SJCRH30 (cell line): ENCODE measurements at regions not wholly inside any gene's neighbourhood (a gene's known extent, or its start where the extent isn't known, plus 50 kb on each side); places are given as distances from the start of the nearest gene placed in this dataset.

Source experiments
- DNase-seq, 2 experiments: peaks; one replicate each; pipeline ENCODE4 v3.0.0-alpha.2; 2015 to 2020
- H3K27ac ChIP-seq: fragments of 250-450 bp; sonication (Bioruptor Pico); 2 replicates; pipeline ENCODE4 v1.5.1; 2020; ENCODE audit warnings: mild to moderate bottlenecking, moderate library complexity
- H3K27me3 ChIP-seq: fragments of 250-450 bp; sonication (Bioruptor Pico); 2 replicates; pipeline ENCODE4 v1.5.1; 2020; ENCODE audit warnings: mild to moderate bottlenecking, moderate library complexity
- H3K36me3 ChIP-seq: fragments of 250-450 bp; sonication (Bioruptor Pico); 2 replicates; pipeline ENCODE4 v1.5.1; 2020; ENCODE audit warnings: mild to moderate bottlenecking, moderate library complexity
- H3K4me1 ChIP-seq: fragments of 250-450 bp; sonication (Bioruptor Pico); 2 replicates; pipeline ENCODE4 v1.5.1; 2020; ENCODE audit warnings: mild to moderate bottlenecking, moderate library complexity
- H3K4me3 ChIP-seq: fragments of 250-450 bp; sonication (Bioruptor Pico); 2 replicates; pipeline ENCODE4 v1.5.1; 2020; ENCODE audit warnings: mild to moderate bottlenecking, moderate library complexity
- H3K9me3 ChIP-seq: fragments of 250-450 bp; sonication (Bioruptor Pico); replicated peaks from 2 replicates; pipeline ENCODE4 v1.5.1; 2020; ENCODE audit warnings: mild to moderate bottlenecking, moderate library complexity

GRCh38 chr11:70655816-70656215, 257.5 kb downstream of the CTTN start:
- no peak for DNase-seq
- H3K9me3 ChIP-seq: no peaks in the 10 kb centered on the region

GRCh38 chr11:70656252-70656651, 257.9 kb downstream of the CTTN start:
- DNase-seq: no peak
- Histone ChIP-seq H3K9me3 (no peaks in the 10 kb centered on the region), H3K27me3 (no peaks in the 10 kb centered on the region), H3K4me1 (no peaks in the 10 kb centered on the region), H3K4me3 (no peak overlapping the region), H3K27ac (no peak overlapping the region), H3K36me3 (no peaks in the 10 kb centered on the region)

More at GRCh38 chr11:70655816-70656215, 257.5 kb downstream of the CTTN start:
- Histone ChIP-seq H3K4me3 (no peak overlapping the region), H3K36me3 (no peaks in the 10 kb centered on the region), H3K27me3 (no peaks in the 10 kb centered on the region), H3K4me1 (no peaks in the 10 kb centered on the region), H3K27ac (no peak overlapping the region)

GRCh38 chr11:70660059-70660888, 261.9 kb downstream of the CTTN start:
- Histone ChIP-seq H3K27me3 (no peaks in the 10 kb centered on the region; the same call in 1 of the 2 replicates), H3K27ac (no peak overlapping the region), H3K36me3 (no peaks in the 10 kb centered on the region), H3K9me3 (no peaks in the 10 kb centered on the region), H3K4me1 (no peaks in the 10 kb centered on the region), H3K4me3 (no peak overlapping the region)
- no peak for DNase-seq

DNA sequence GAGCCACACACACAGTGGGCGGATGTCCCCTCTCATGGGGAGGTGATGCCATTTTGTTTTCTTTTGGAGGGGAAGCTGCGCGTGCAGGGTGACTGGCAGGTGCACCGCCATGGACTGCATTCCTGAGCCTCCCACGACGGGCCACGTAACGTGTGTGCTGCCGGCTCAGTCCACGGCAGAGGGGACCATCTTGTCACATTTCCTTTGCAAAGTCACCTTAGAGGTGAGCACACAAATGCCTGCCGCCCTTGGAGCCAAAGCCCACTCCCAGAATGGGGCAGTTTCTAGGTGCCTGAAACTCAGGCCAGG, 262.5 kb downstream of the CTTN start:
- Histone ChIP-seq H3K36me3 (no peaks in the 10 kb centered on the region), H3K9me3 (no peaks in the 10 kb centered on the region), H3K4me1 (no peaks in the 10 kb centered on the region), H3K27ac (no peak overlapping the region), H3K27me3 (no peaks in the 10 kb centered on the region; the same call in 1 of the 2 replicates), H3K4me3 (no peak overlapping the region)
- no peak for DNase-seq

GRCh38 chr11:70661761-70662501, 263.6 kb downstream of the CTTN start:
- DNase-seq: no peak
- H3K36me3 ChIP-seq: no peaks in the 10 kb centered on the region
- H3K27me3 ChIP-seq: no peaks in the 10 kb centered on the region; the same call in 1 of the 2 replicates
- H3K27ac ChIP-seq: no peak overlapping the region
- H3K4me1 ChIP-seq: no peaks in the 10 kb centered on the region
- H3K4me3 ChIP-seq: no peak overlapping the region
- H3K9me3 ChIP-seq: no peaks in the 10 kb centered on the region

- Histone ChIP-seq H3K27me3 (no peaks in the 10 kb centered on the region; the same call in 1 of the 2 replicates), H3K27ac (no peak overlapping the region), H3K9me3 (no peaks in the 10 kb centered on the region), H3K4me1 (no peaks in the 10 kb centered on the region), H3K4me3 (no peak overlapping the region), H3K36me3 (no peaks in the 10 kb centered on the region)
- DNase-seq: no peak
These were observed 264.4 kb downstream of the CTTN start for GRCh38 chr11:70662691-70663098.

GRCh38 chr11:70663815-70664214, 265.5 kb downstream of the CTTN start:
- Histone ChIP-seq H3K4me1 (no peaks in the 10 kb centered on the region), H3K27ac (no peak overlapping the region), H3K36me3 (no peaks in the 10 kb centered on the region), H3K4me3 (no peak overlapping the region), H3K27me3 (no peaks in the 10 kb centered on the region; the same call in 1 of the 2 replicates), H3K9me3 (no peaks in the 10 kb centered on the region)
- DNase-seq: no peak

- peaks cover 5% of the 10 kb centered on the region; the same call in 1 of the 2 replicates for H3K4me1 ChIP-seq
- no peaks in the 10 kb centered on the region for H3K36me3 ChIP-seq
- H3K9me3 ChIP-seq: no peaks in the 10 kb centered on the region
- DNase-seq: no peak
- H3K27me3 ChIP-seq: no peaks in the 10 kb centered on the region; the same call in 1 of the 2 replicates
- H3K27ac ChIP-seq: no peak overlapping the region
- H3K4me3 ChIP-seq: no peak overlapping the region
These were observed 268.0 kb downstream of the CTTN start for GRCh38 chr11:70666311-70666710.

GRCh38 chr11:70667767-70668166, 269.4 kb downstream of the CTTN start:
- Histone ChIP-seq H3K9me3 (no peaks in the 10 kb centered on the region), H3K36me3 (no peaks in the 10 kb centered on the region), H3K4me3 (no peak overlapping the region), H3K27ac (no peak overlapping the region), H3K4me1 (peaks cover 5% of the 10 kb centered on the region; the same call in 1 of the 2 replicates), H3K27me3 (no peaks in the 10 kb centered on the region)
- DNase-seq: no peak

DNA sequence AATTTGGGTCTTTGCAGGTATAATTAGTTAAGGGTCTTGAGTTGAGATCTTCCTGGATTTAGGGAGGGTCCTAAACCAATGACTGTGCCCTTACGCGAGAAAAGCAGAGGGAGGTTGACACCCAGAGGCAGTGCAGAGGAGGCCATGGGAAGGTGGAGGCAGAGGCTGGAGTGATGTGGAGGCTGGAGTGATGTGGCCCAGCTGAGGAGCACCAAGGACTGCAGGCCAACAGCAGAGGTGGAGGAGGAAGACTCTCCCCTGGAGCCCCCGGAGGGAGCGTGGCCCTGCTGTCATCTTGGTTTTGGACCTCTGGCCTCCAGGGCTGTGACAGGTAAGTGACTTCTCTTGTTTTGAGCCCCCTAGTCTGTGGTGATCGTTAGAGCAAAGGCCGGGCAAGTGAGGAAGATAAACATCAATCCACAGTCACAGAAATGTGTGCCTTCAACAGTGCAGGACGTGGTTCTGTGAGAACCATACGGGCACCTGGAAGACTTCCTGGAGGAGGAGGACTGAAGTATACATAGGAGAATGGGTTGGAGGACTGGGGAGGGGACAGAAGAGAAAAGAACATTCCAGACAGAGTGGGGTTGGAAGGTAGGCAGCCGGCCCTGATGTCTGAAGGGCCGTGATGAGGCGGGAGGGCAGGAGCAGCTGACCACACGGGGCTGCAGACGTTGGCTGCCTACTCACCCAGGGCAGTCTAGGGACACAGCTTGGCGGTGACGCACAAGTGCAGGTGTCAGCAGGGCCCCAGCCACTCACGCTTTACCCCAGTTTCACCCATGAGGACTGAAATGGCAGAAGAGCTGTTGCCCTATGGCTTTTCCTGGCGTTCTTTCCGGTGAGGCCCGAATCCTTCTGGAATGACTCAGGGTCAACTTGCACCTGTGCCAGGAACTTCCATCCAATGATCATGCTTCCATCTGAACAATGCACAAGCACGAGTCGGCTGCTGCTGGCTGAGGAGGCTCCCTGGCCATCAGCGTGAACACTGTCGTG, 270.2 kb downstream of the CTTN start:
- H3K9me3 ChIP-seq: no peaks in the 10 kb centered on the region
- peak; percentile 25 to 47 for DNase-seq

DNA sequence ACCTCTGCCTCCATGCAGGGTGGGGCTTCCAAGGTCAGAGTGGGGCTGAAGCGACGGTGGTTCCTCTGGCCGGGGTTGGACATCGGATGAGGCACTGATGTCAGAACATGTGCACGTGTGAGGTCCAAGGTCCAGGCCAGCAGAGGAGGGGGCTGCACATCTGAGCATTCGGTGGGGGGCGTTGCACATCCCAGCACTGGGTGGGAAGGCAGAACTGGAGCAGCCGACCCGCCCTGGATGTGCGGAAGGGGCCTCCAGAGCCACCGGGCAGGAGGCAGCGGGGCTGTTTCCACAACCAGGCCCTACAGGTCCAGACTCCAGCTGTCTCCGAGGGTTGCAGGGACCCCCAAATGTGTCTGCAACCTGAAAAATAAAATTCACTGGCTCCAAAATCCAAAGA, 271.0 kb downstream of the CTTN start:
- H3K9me3 ChIP-seq: no peaks in the 10 kb centered on the region
- DNase-seq: no peak
- no peak overlapping the region for H3K27ac ChIP-seq
- H3K27me3 ChIP-seq: no peaks in the 10 kb centered on the region
- H3K4me1 ChIP-seq: peaks cover 5% of the 10 kb centered on the region; the same call in 1 of the 2 replicates
- H3K4me3 ChIP-seq: no peak overlapping the region
- H3K36me3 ChIP-seq: no peaks in the 10 kb centered on the region

More for the DNA sequence above, 270.2 kb downstream of the CTTN start:
- peaks cover 5% of the 10 kb centered on the region; the same call in 1 of the 2 replicates for H3K4me1 ChIP-seq
- no peak overlapping the region for H3K4me3 ChIP-seq
- no peak overlapping the region for H3K27ac ChIP-seq
- H3K36me3 ChIP-seq: no peaks in the 10 kb centered on the region
- H3K27me3 ChIP-seq: no peaks in the 10 kb centered on the region

DNA sequence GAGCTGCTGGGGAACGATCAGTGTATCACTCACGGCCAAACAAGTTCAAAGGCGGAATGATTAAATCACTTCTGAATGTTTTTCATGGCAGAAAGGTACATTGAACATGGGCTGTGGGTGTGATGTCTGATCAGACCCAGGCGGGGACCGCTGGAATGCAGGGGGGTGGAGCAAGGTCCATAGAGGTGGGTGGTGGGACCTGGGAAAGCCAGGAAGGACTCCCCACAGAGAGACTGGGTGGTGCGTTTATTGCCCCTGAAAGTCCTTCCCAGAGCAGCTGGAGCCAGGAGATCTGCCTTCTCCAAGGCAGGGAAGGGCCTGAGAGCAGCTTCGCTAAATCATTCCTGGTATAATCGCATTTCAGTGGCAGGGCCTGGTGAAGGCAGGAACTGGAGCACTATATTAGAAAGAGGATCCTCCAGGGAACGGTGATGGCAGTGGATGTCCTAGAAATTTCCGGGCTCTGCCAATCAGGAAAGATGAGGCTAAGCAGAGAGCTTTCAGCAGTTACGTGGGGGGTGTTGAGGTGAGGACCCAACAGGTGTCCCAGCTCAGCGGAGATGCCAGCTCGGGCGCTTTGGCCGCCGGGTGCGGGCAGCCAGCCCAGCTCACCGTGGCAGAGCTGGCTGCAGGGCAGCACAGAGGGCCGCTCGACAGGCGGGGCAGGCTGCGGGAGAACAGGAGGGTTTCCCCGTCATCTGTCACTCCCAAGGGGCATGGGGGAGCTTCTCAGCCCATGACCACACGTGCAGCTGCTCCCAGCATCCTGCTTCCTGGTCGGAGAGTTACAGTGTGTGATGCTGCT, 271.7 kb downstream of the CTTN start:
- Histone ChIP-seq H3K9me3 (no peaks in the 10 kb centered on the region), H3K27me3 (no peaks in the 10 kb centered on the region), H3K4me3 (no peak overlapping the region), H3K27ac (peak overlapping the region; percentile 29; the same call in 1 of the 2 replicates), H3K4me1 (peaks cover 5% of the 10 kb centered on the region; the same call in 1 of the 2 replicates), H3K36me3 (no peaks in the 10 kb centered on the region)
- peak; percentile 56 to 65 for DNase-seq

DNA sequence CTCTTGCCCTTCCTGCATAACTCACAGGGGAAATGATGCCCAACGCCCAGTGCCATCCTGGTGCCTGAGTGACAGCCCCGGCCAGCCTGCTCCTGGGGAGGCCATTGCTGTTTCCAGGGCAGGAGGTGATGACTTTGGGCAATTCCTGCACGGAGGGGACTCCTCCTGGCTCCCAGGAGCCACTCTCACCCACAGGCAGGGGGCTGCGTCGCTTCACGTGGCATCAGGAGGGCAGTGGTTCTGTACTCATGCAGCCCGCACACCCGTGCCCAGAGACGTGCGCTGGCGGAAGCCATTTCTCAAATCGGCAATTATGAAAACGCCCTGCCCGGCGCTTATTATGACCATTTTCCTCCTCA, 272.3 kb downstream of the CTTN start:
- peaks cover 5% of the 10 kb centered on the region; the same call in 1 of the 2 replicates for H3K4me1 ChIP-seq
- no peaks in the 10 kb centered on the region for H3K9me3 ChIP-seq

DNA sequence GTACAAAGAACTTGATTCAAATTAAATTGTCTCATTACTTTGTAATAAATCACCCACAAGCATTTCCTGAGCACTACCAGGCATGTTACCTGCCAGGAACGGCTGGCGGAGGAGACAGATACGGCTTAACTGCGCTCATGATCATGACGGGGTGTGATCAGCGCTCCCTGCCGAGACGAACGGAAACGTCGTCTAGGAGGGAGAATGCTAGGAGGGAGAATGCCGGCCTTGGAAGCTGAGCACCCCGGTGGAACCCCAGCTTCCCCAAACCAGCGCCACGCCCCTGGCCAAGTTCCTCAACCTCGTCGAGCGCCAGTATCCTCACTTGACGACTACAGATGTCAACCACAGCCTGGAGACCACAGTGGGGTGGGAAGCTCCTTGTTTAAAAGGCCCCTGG, 272.8 kb downstream of the CTTN start:
- DNase-seq: no peak
- no peak overlapping the region for H3K4me3 ChIP-seq
- peaks cover 5% of the 10 kb centered on the region; the same call in 1 of the 2 replicates for H3K4me1 ChIP-seq
- no peak overlapping the region for H3K27ac ChIP-seq
- H3K36me3 ChIP-seq: no peaks in the 10 kb centered on the region
- no peaks in the 10 kb centered on the region for H3K27me3 ChIP-seq
- no peaks in the 10 kb centered on the region for H3K9me3 ChIP-seq

More for the DNA sequence above, 272.3 kb downstream of the CTTN start:
- Histone ChIP-seq H3K4me3 (no peak overlapping the region), H3K36me3 (no peaks in the 10 kb centered on the region), H3K27ac (no peak overlapping the region), H3K27me3 (no peaks in the 10 kb centered on the region)
- DNase-seq: no peak
